CD4-positive, alpha-beta T cell treated with Interferon gamma for 1 hour (primary cell): ENCODE measurements at regions not wholly inside any gene's neighbourhood (a gene's known extent, or its start where the extent isn't known, plus 50 kb on each side); places are given as distances from the start of the nearest gene placed in this dataset.
"Not testable (repeated sequence)": the region's sequence is repeated elsewhere in the genome, so short reads cannot be mapped to it uniquely, and the experiment has no call there.

ENCODE experiments used
- DNase-seq: peaks from one replicate; pipeline ENCODE4 v3.0.0-alpha.2; 2020

- DNase-seq = no peak
Observed at GRCh38 chr3:34851137-34851536, 788.2 kb upstream of the ARPP21 start.

GRCh38 chr3:34852844-34853439, 786.4 kb upstream of the ARPP21 start:
- no peak for DNase-seq

DNA sequence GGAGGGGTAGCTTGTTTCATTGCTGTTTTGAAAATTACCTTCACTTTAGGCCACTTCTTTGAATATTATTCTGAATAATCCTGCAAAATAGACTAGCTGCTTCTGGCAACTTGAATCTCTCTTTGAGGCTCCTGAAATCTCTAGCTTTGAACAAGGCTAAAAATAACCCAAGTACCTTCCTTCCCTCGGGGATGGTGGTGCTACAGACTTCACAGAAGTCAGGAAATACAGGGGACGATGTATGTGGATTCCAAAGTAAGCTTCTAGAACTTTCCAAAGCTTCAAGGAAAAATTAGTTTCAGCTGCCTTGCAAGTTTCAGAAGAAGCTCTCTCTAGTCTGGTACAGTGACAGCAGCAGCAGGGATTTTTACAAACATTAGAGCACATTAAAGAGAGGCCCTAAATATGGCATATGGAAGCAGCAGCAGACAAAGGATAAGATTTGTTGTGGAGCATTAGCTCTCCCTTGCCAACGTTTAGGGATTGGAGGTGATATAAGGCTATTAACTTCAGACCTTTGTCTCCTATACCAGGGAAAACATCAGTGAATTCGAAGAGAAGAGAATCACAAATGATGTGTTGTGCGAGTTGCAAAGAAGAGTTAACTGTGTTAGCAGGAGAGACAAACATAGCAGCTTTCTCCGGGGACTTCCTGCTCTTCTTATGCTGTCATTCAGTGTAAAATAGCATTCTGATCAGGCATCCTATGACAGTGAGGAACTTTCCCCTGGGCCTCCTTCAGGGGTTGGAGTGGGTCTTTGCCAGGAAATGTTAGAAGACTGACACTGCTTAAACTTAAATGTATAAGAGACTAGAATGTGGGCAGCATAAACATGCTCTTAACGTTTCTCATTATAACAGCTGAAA, 783.0 kb upstream of the ARPP21 start:
- DNase-seq = no peak

DNA sequence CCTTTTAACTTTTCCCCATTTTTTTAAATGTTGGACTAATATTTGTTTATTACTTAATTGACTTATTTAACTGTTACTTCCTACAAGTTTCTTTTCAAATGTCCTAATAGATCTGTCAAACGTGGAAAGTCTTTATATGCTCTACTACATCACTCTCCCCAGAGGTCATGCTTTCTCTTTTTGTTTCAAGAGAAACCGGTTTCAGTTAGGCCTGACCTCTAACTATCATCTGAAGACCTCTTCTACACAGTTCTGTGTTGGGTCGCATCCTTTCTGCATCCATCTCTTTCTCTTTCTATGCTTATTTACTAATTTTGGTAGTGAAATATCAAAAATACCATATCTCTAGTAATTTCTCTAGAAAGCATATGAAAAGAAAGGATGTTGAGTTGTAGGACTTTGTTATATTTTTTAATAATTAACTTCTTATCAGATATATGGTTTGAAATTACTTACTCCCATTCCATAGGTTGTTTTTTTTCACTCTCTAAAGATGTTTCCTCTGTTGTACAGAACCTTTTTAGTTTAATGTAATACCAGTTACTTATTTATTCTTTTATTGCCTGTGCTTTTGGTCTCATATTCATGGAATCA, 781.2 kb upstream of the ARPP21 start:
- no peak for DNase-seq

GRCh38 chr3:34859746-34860145, 779.6 kb upstream of the ARPP21 start:
- DNase-seq = no peak

DNA sequence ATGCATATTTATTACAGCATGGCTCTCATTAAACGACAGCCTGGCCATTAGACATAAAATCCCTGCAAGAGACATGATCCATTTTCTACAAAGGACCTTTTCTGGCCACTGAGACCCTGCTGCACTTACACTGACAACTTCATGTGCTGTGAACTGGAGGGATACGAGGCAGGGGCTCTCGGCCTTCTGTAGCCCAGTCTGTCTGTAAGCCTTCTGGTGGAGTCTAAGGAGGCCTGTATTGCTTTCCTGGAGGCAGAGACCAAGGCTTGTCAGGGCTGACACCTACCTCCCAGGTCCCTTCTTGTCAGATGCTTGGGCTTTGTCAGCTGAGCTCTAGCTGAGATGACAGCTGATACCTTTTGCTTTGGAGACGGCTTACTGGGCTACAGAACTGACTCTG, 776.9 kb upstream of the ARPP21 start:
- DNase-seq = no peak

GRCh38 chr3:34863485-34863884, 775.8 kb upstream of the ARPP21 start:
- no peak for DNase-seq

DNA sequence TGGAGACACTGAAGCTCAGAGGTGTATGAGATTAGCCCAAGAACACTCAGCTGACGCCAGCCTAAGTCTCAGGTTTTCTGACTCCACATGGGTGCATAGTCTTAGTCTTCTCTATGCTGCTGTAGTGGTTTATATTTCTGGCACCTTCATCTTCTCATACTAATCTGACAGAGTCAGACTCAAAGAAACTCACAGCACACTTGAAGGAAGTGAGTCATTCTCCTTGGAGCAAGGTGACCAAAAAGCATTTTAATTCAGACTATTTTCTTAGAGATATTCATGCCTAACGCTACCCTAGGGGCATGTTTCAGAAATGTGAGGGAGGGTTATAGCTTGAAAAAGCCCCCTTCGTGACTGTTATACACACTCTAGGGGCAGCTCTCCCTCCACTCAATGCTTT, 775.3 kb upstream of the ARPP21 start:
- DNase-seq = no peak

DNA sequence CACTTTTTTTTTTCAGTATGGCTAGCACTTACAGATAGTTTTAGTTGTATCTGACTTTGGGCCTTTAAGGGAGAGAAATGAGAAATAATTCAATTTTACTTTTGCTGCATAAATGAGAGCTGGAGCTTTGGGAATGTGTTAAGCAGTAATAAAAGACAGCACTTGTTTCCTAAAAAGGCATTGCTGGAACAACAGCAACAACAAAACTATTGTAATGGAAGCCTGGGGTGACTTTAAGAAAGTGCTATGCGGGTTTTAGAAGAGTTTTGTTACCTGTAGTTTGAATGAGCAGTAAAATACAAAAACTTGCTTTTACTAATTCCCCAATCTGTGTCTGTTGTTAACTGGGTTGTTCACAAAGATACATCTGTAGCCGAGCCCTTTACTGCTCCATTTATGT, 774.0 kb upstream of the ARPP21 start:
- no peak for DNase-seq

DNA sequence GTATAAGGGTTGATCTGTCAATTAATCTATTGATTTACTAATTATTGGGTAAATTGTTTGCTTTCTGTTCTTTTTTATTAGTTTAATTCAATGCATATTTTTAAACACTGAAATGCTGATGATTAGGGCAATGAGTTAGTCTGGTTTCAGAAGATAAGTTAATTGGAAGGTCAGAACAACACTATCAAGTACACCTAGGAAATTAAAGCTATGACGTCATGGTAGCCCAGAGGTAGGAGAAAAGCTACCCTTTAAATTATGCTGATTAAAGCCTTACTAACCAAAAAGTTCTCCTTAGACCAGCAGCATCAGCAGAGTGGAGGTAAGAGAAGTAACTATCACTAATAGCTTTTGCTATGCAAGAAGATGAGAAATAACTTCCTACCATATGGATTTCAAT, 770.4 kb upstream of the ARPP21 start:
- DNase-seq = no peak

DNA sequence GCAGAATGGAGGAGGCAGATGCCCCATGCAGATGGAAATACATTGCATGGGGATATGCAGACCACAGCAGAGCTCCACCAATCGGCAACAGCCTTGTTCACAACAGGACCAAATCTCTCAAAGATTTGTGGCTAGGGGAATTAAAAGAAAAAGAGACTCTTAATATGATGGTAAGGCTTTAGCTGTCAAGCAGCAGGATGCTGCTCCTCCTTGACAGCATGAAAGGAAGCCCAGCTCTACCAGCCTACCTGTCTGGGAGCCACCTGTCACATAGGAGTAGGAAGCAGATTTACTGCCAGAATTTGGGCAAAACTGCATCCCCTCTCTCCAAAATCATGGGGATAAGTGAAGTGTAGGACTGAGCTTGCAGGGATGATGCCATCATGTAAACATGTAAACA, 769.6 kb upstream of the ARPP21 start:
- no peak for DNase-seq

- no peak for DNase-seq
Observed at GRCh38 chr3:34872406-34872805, 766.9 kb upstream of the ARPP21 start.

DNA sequence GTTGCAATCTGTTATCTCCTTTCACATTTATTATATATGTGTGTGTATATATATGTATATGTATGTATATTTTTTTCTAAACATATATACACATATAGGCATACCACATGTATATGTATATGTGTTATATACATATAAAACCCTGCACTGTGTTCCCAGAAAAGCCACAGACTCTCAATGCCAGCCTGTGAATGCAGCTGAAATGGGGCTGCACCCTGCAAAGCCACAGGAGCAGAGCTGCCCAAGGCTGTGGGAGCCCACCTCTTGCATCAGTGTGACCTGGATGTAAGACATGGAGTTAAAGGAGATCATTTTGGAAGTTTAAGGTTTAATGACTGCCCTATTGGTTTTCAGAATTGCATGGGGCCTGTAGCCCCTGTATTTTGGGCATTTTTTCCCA, 762.3 kb upstream of the ARPP21 start:
- DNase-seq = no peak

- DNase-seq = no peak
Observed at GRCh38 chr3:34878488-34878887, 760.8 kb upstream of the ARPP21 start.

- no peak for DNase-seq
Observed at GRCh38 chr3:34881026-34881425, 758.3 kb upstream of the ARPP21 start.

GRCh38 chr3:34882764-34883163, 756.6 kb upstream of the ARPP21 start:
- no peak for DNase-seq

- DNase-seq = no peak
Observed at GRCh38 chr3:34884007-34884406, 755.3 kb upstream of the ARPP21 start.

DNA sequence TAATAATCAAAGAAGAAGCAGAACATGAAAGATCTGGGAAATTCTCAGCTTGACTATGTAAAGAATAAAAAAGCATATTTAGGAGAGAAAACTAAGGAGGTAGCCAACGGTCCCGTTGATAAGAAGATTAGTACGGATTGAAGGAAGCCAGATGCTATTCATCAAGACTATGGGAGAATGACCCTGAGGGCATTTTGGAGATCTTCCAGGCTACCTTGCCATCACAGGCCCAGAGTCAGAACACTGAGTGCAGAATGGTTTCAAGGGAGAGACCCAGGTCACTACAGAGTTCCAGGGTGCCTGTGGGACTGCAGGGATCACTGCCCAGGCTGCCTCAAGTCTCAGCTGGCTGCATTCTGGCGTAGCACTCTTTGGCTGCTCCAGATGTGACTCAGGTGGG, 752.9 kb upstream of the ARPP21 start:
- no peak for DNase-seq

DNA sequence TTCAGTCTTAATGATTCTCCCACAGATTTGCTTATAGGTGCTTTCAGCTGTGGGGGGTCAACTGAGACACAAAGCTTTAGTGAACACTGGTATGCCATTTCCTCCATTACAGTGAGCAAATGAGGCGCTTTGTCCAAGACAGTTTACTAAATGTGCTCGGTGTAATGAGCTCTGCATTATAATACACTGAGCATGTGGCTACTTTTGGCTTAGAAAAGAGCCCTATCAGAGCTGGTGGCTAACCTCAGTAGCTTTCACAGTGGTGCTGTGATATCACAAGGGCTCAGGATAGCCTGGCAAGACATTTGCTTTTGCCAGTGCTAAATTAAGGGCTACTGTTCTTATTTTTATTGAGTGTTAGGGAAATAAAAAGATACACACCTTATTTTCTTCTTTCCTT, 749.7 kb upstream of the ARPP21 start:
- DNase-seq = no peak

DNA sequence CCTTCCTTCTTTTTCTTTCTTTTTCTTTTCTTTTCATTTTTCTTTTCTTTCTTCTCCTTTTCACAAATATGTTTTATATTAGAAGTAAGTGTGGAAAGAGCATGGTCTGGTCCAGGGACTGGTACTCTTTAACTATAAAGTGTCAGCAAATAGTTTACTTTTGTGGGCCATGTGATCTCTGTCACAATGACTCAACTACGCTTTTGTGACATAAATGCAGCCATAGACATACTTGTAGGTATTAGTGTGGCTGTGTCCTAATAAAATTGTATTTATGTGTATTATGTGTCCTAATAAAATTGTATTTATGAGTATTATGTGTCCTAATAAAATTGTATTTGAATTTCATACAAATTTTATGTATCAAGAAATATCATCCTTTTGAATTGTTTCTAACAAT, 749.1 kb upstream of the ARPP21 start:
- no peak for DNase-seq

GRCh38 chr3:34891941-34892340, 747.4 kb upstream of the ARPP21 start:
- no peak for DNase-seq

- no peak for DNase-seq
Observed at GRCh38 chr3:34895841-34896240, 743.5 kb upstream of the ARPP21 start.

GRCh38 chr3:34909679-34910078, 729.6 kb upstream of the ARPP21 start:
- not testable (repeated sequence) for DNase-seq

DNA sequence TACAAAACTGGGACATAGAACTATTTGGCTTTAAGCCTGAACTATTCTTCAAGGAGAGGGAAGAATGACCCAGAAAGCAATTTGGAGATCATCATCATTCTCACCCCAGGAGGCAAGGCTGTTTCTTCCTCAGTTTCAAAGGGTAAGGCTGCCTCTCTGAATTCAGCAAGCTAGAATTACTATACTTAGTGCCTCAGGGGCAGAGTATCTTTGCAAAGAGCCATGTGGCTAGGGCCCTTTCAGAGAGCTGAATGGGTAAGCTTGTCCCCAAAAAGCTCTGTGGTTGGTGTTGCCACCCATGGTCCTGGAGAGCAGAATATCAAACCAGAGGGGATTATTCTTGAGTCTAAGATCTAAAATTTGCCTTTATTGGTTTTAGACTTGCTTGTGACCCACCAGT, 720.3 kb upstream of the ARPP21 start:
- no peak for DNase-seq
